Astrocyte (in vitro differentiated cells and primary cell): ENCODE measurements at regions not wholly inside any gene's neighbourhood (a gene's known extent, or its start where the extent isn't known, plus 50 kb on each side); places are given as distances from the start of the nearest gene placed in this dataset.

Source experiments
- DNase-seq: peaks from one replicate; pipeline ENCODE4 v3.0.0-alpha.2; 2010; ENCODE audit warnings: low read depth
- FAIRE-seq: peaks from 2 replicates; lab custom pipeline; 2011; peaks lifted over from hg19 to GRCh38; lab: Jason Lieb, UNC
- H2AFZ ChIP-seq: 2 replicates; pipeline ENCODE4 v1.6.0; 2012; ENCODE audit warnings: low read depth, low read length, inconsistent platforms
- H3K27ac ChIP-seq: 2 replicates; pipeline ENCODE4 v1.5.1; 2011; ENCODE audit warnings: low read depth, low read length, inconsistent platforms
- H3K27me3 ChIP-seq: 2 replicates; pipeline ENCODE4 v1.6.0; 2011; ENCODE audit warnings: low read length, inconsistent platforms; ENCODE audit not compliant: insufficient read depth
- H3K36me3 ChIP-seq: 2 replicates; pipeline ENCODE4 v1.5.1; 2011; ENCODE audit warnings: low read length, inconsistent platforms; ENCODE audit not compliant: insufficient read depth
- H3K4me1 ChIP-seq: 2 replicates; pipeline ENCODE4 v1.5.1; 2011; ENCODE audit warnings: low read length, inconsistent platforms; ENCODE audit not compliant: insufficient read depth
- H3K4me2 ChIP-seq: 2 replicates; pipeline ENCODE4 v1.6.0; 2012; ENCODE audit warnings: low read length, inconsistent platforms
- H3K4me3 ChIP-seq: 2 replicates; pipeline ENCODE4 v1.5.1; 2011; ENCODE audit warnings: low read depth, mild to moderate bottlenecking, low read length, inconsistent platforms; ENCODE audit not compliant: insufficient read depth
- H3K79me2 ChIP-seq: 2 replicates; pipeline ENCODE4 v1.6.0; 2012; ENCODE audit warnings: mild to moderate bottlenecking, low read length, inconsistent platforms; ENCODE audit not compliant: insufficient read depth
- H3K9ac ChIP-seq: 2 replicates; pipeline ENCODE4 v1.6.0; 2012; ENCODE audit warnings: mild to moderate bottlenecking, low read length, inconsistent platforms
- H3K9me3 ChIP-seq: 2 replicates; pipeline ENCODE4 v1.5.1; 2012; ENCODE audit warnings: low read depth, mild to moderate bottlenecking, low read length, inconsistent platforms; ENCODE audit not compliant: insufficient read depth
- H4K20me1 ChIP-seq: 2 replicates; pipeline ENCODE4 v1.6.0; 2012; ENCODE audit warnings: low read length, inconsistent platforms; ENCODE audit not compliant: insufficient read depth
- H3K27ac Mint-ChIP-seq: one replicate; pipeline ENCODE4 v1.8.0; 2021; ENCODE audit warnings: mild to moderate bottlenecking, mixed read lengths; ENCODE audit not compliant: unreplicated experiment
- H3K27me3 Mint-ChIP-seq: one replicate; pipeline ENCODE4 v1.8.0; 2021; ENCODE audit warnings: low read depth, mixed read lengths; ENCODE audit not compliant: unreplicated experiment
- H3K36me3 Mint-ChIP-seq: one replicate; pipeline ENCODE4 v1.8.0; 2021; ENCODE audit warnings: low read depth, mixed read lengths; ENCODE audit not compliant: unreplicated experiment
- H3K4me1 Mint-ChIP-seq: one replicate; pipeline ENCODE4 v1.8.0; 2021; ENCODE audit warnings: low read depth, mixed read lengths; ENCODE audit not compliant: unreplicated experiment
- H3K4me3 Mint-ChIP-seq: one replicate; pipeline ENCODE4 v1.8.0; 2021; ENCODE audit warnings: mild to moderate bottlenecking, moderate library complexity, mixed read lengths; ENCODE audit not compliant: unreplicated experiment
- H3K9me3 Mint-ChIP-seq: one replicate; pipeline ENCODE4 v1.8.0; 2021; ENCODE audit warnings: mild to moderate bottlenecking, mixed read lengths; ENCODE audit not compliant: unreplicated experiment
- CTCF ChIP-seq: IDR thresholded peaks from 2 replicates; pipeline ENCODE4 v1.5.1; 2011; ENCODE audit warnings: low read depth, mild to moderate bottlenecking, inconsistent platforms, low read length, moderate library complexity; ENCODE audit not compliant: insufficient read depth
- EZH2 ChIP-seq: IDR thresholded peaks from 2 replicates; pipeline ENCODE4 v1.6.1; 2012; ENCODE audit warnings: mild to moderate bottlenecking, low read length, inconsistent platforms; ENCODE audit not compliant: insufficient read depth

- Mint-ChIP-seq H3K27me3 (no peaks in the 10 kb centered on the region), H3K9me3 (no peaks in the 10 kb centered on the region), H3K4me3 (no peak overlapping the region), H3K36me3 (peaks cover 1% of the 10 kb centered on the region), H3K4me1 (peaks cover 28% of the 10 kb centered on the region), H3K27ac (peak overlapping the region; percentile 99)
- H3K27me3 ChIP-seq: no peaks in the 10 kb centered on the region
- no peaks in the 10 kb centered on the region for H3K36me3 ChIP-seq
- H3K4me3 ChIP-seq: no peak overlapping the region
- no peak overlapping the region for H2AFZ ChIP-seq
- DNase-seq: no peak
- H3K9me3 ChIP-seq: no peaks in the 10 kb centered on the region
- no peaks in the 10 kb centered on the region for H4K20me1 ChIP-seq
- no peak for TF ChIP-seq EZH2
- TF ChIP-seq CTCF: no peak
- no peaks in the 10 kb centered on the region for H3K79me2 ChIP-seq
- peak overlapping the region; percentile 71 for H3K4me2 ChIP-seq
- H3K4me1 ChIP-seq: peaks cover 19% of the 10 kb centered on the region
- no peak for FAIRE-seq
- H3K27ac ChIP-seq: peak overlapping the region; percentile 58
- peak overlapping the region; percentile 19 for H3K9ac ChIP-seq
Observed at GRCh38 chr15:58331560-58331912, 100.3 kb upstream of the LIPC start.

GRCh38 chr15:58331913-58332675 lies 99.7 kb upstream of the LIPC start:
- Mint-ChIP-seq H3K4me3 (no peak overlapping the region), H3K27ac (peak overlapping the region; percentile 99), H3K27me3 (no peaks in the 10 kb centered on the region), H3K4me1 (peaks cover 28% of the 10 kb centered on the region), H3K36me3 (peaks cover 1% of the 10 kb centered on the region), H3K9me3 (no peaks in the 10 kb centered on the region)
- peak overlapping the region; percentile 18 for H2AFZ ChIP-seq
- peak; percentile 100 for DNase-seq
- H3K27ac ChIP-seq: peak overlapping the region; percentile 88
- no peaks in the 10 kb centered on the region for H3K9me3 ChIP-seq
- H3K4me2 ChIP-seq: peak overlapping the region; percentile 71
- no peaks in the 10 kb centered on the region for H3K79me2 ChIP-seq
- no peaks in the 10 kb centered on the region for H4K20me1 ChIP-seq
- H3K9ac ChIP-seq: peak overlapping the region; percentile 71
- H3K27me3 ChIP-seq: no peaks in the 10 kb centered on the region
- H3K4me3 ChIP-seq: no peak overlapping the region
- FAIRE-seq: peak; percentile 89
- H3K4me1 ChIP-seq: peaks cover 19% of the 10 kb centered on the region
- no peak for TF ChIP-seq CTCF
- no peak for TF ChIP-seq EZH2
- H3K36me3 ChIP-seq: no peaks in the 10 kb centered on the region
